Skeletal muscle satellite cell (primary cell): ENCODE measurements at regions not wholly inside any gene's neighbourhood (a gene's known extent, or its start where the extent isn't known, plus 50 kb on each side); places are given as distances from the start of the nearest gene placed in this dataset.

Experiments
- H3K27me3 ChIP-seq: 2 replicates; pipeline ENCODE4 v1.7.0; 2013; ENCODE audit warnings: low read length; ENCODE audit not compliant: control insufficient read depth, insufficient read depth
- H3K36me3 ChIP-seq: 2 replicates; pipeline ENCODE4 v1.7.0; 2013; ENCODE audit warnings: mild to moderate bottlenecking, control low read depth, low read length; ENCODE audit not compliant: insufficient read depth
- H3K4me1 ChIP-seq: 2 replicates; pipeline ENCODE4 v1.7.0; 2013; ENCODE audit warnings: low read length; ENCODE audit not compliant: control insufficient read depth, insufficient read depth
- H3K4me2 ChIP-seq: 2 replicates; pipeline ENCODE4 v1.7.0; 2013; ENCODE audit warnings: mild to moderate bottlenecking, low read length
- H3K4me3 ChIP-seq: 2 replicates; pipeline ENCODE4 v1.7.0; 2013; ENCODE audit warnings: low read length
- H3K9ac ChIP-seq: 2 replicates; pipeline ENCODE4 v1.7.0; 2013; ENCODE audit warnings: mild to moderate bottlenecking, low read depth, low read length, moderate library complexity
- H3K9me3 ChIP-seq: replicated peaks from 2 replicates; pipeline ENCODE4 v1.7.0; 2013; ENCODE audit warnings: mild to moderate bottlenecking, control low read depth, low read length

- Histone ChIP-seq H3K36me3 (no peaks in the 10 kb centered on the region), H3K27me3 (no peaks in the 10 kb centered on the region), H3K9me3 (no peaks in the 10 kb centered on the region), H3K4me2 (no peak overlapping the region), H3K4me3 (no peak overlapping the region), H3K4me1 (no peaks in the 10 kb centered on the region), H3K9ac (no peak overlapping the region)
Observed at GRCh38 chr20:7609251-7609650, 331.0 kb downstream of the HAO1 start.

- no peak overlapping the region for H3K4me3 ChIP-seq
- no peaks in the 10 kb centered on the region for H3K4me1 ChIP-seq
- no peak overlapping the region for H3K9ac ChIP-seq
- no peak overlapping the region for H3K4me2 ChIP-seq
- no peaks in the 10 kb centered on the region for H3K27me3 ChIP-seq
- H3K36me3 ChIP-seq = no peaks in the 10 kb centered on the region
- no peaks in the 10 kb centered on the region for H3K9me3 ChIP-seq
Observed at GRCh38 chr20:7610681-7611080, 329.6 kb downstream of the HAO1 start.

- Histone ChIP-seq H3K4me1 (no peaks in the 10 kb centered on the region), H3K9ac (no peak overlapping the region), H3K27me3 (no peaks in the 10 kb centered on the region), H3K4me2 (no peak overlapping the region), H3K4me3 (no peak overlapping the region), H3K36me3 (no peaks in the 10 kb centered on the region), H3K9me3 (no peaks in the 10 kb centered on the region)
Observed at GRCh38 chr20:7617797-7618196, 322.5 kb downstream of the HAO1 start.

- H3K36me3 ChIP-seq = no peaks in the 10 kb centered on the region
- H3K9ac ChIP-seq = no peak overlapping the region
- H3K27me3 ChIP-seq = no peaks in the 10 kb centered on the region
- H3K4me1 ChIP-seq = peaks cover 3% of the 10 kb centered on the region
- H3K4me3 ChIP-seq = no peak overlapping the region
- no peaks in the 10 kb centered on the region for H3K9me3 ChIP-seq
- H3K4me2 ChIP-seq = no peak overlapping the region
Observed at GRCh38 chr20:7622399-7622961, 317.8 kb downstream of the HAO1 start.

- Histone ChIP-seq H3K4me3 (no peak overlapping the region), H3K36me3 (no peaks in the 10 kb centered on the region), H3K9ac (no peak overlapping the region), H3K27me3 (no peaks in the 10 kb centered on the region), H3K4me1 (peaks cover 17% of the 10 kb centered on the region), H3K4me2 (no peak overlapping the region), H3K9me3 (no peaks in the 10 kb centered on the region)
Observed at GRCh38 chr20:7624886-7625285, 315.4 kb downstream of the HAO1 start.

- H3K4me2 ChIP-seq = peak overlapping the region; percentile 65
- no peaks in the 10 kb centered on the region for H3K9me3 ChIP-seq
- no peaks in the 10 kb centered on the region for H3K36me3 ChIP-seq
- H3K9ac ChIP-seq = no peak overlapping the region
- H3K4me3 ChIP-seq = peak overlapping the region; percentile 27
- H3K27me3 ChIP-seq = no peaks in the 10 kb centered on the region
- H3K4me1 ChIP-seq = peaks cover 17% of the 10 kb centered on the region
Observed at GRCh38 chr20:7627734-7628663, 312.3 kb downstream of the HAO1 start.

- Histone ChIP-seq H3K9ac (no peak overlapping the region), H3K27me3 (no peaks in the 10 kb centered on the region), H3K4me1 (peaks cover 17% of the 10 kb centered on the region), H3K36me3 (no peaks in the 10 kb centered on the region), H3K9me3 (no peaks in the 10 kb centered on the region), H3K4me3 (no peak overlapping the region), H3K4me2 (no peak overlapping the region)
Observed at GRCh38 chr20:7629880-7630279, 310.4 kb downstream of the HAO1 start.

GRCh38 chr20:7637184-7637583 lies 303.1 kb downstream of the HAO1 start:
- Histone ChIP-seq H3K27me3 (no peaks in the 10 kb centered on the region), H3K4me3 (no peak overlapping the region), H3K4me2 (no peak overlapping the region), H3K9me3 (no peaks in the 10 kb centered on the region), H3K4me1 (no peaks in the 10 kb centered on the region), H3K9ac (no peak overlapping the region), H3K36me3 (no peaks in the 10 kb centered on the region)

- no peak overlapping the region for H3K9ac ChIP-seq
- no peak overlapping the region for H3K4me3 ChIP-seq
- H3K4me2 ChIP-seq = no peak overlapping the region
- no peaks in the 10 kb centered on the region for H3K36me3 ChIP-seq
- H3K4me1 ChIP-seq = no peaks in the 10 kb centered on the region
- H3K27me3 ChIP-seq = no peaks in the 10 kb centered on the region
- H3K9me3 ChIP-seq = peaks cover 4% of the 10 kb centered on the region
Observed at GRCh38 chr20:7650086-7650879, 290.0 kb downstream of the HAO1 start.

GRCh38 chr20:7654231-7654630 lies 286.0 kb downstream of the HAO1 start:
- Histone ChIP-seq H3K9me3 (no peaks in the 10 kb centered on the region), H3K4me3 (no peak overlapping the region), H3K4me1 (no peaks in the 10 kb centered on the region), H3K36me3 (no peaks in the 10 kb centered on the region), H3K27me3 (no peaks in the 10 kb centered on the region), H3K4me2 (no peak overlapping the region), H3K9ac (no peak overlapping the region)

GRCh38 chr20:7656687-7657467 lies 283.4 kb downstream of the HAO1 start:
- no peaks in the 10 kb centered on the region for H3K9me3 ChIP-seq
- H3K27me3 ChIP-seq = no peaks in the 10 kb centered on the region
- H3K9ac ChIP-seq = no peak overlapping the region
- no peak overlapping the region for H3K4me2 ChIP-seq
- no peak overlapping the region for H3K4me3 ChIP-seq
- H3K36me3 ChIP-seq = no peaks in the 10 kb centered on the region
- no peaks in the 10 kb centered on the region for H3K4me1 ChIP-seq
